Right cardiac atrium (tissue), 5 donors: ENCODE measurements at regions not wholly inside any gene's neighbourhood (a gene's known extent, or its start where the extent isn't known, plus 50 kb on each side); places are given as distances from the start of the nearest gene placed in this dataset.

Experiments
- ATAC-seq, 2 donors: fragments of 200-7000 bp; cut with Tn5 transposase; one replicate each; pipeline versions ENCODE4 v1.8.0 to v1.9.1; 2020; ENCODE audit warnings: moderate library complexity in 2 of 2, mild to moderate bottlenecking in 1 of 2
- DNase-seq, 3 donors: peaks; one replicate each; pipeline ENCODE4 v3.0.0-alpha.2; 2020
- H3K27ac ChIP-seq: one replicate; pipeline ENCODE4 v1.5.1; 2013; ENCODE audit warnings: mild to moderate bottlenecking, low read length, control low read depth, moderate library complexity
- H3K27me3 ChIP-seq: one replicate; pipeline ENCODE4 v1.6.1; 2013; ENCODE audit not compliant: control insufficient read depth, insufficient read depth
- H3K4me1 ChIP-seq: one replicate; pipeline ENCODE4 v1.6.1; 2013; ENCODE audit warnings: low read length; ENCODE audit not compliant: control insufficient read depth, insufficient read depth
- H3K4me3 ChIP-seq: one replicate; pipeline ENCODE4 v1.5.1; 2013; ENCODE audit warnings: low read length, control low read depth
- H3K9me3 ChIP-seq: one replicate; pipeline ENCODE4 v1.6.1; 2013; ENCODE audit warnings: low read length; ENCODE audit not compliant: control insufficient read depth
- WGBS: extraction: QIAGEN DNeasy Blood & Tissue Kit; methylation state at CpG from one replicate; pipeline ENCODE4 v1.1.7; 2013; 5-methylcytosine and 5-hydroxymethylcytosine counted together
- intact Hi-C, 4 donors: fragments of 100-400 bp; cut with DNase I; formaldehyde crosslinking; loops; one replicate each; pipeline versions ENCODE4 v1.11.0 to v1.14.0; 2022 to 2023
- donor health status: healthy with polysubstance abuse.
- donor health status: DM: no; HTN: yes; CAD: no.
- donor health status: DM: no; HTN: no; CAD: no.
- donor health status: DM: no; HTN: yes; CAD: no; lungs with severe emphysema.
- donor health status: DM: yes; HTN: yes; CAD: no.

- Histone ChIP-seq H3K27me3 (peaks cover 3% of the 10 kb centered on the region), H3K4me1 (no peaks in the 10 kb centered on the region), H3K4me3 (no peak overlapping the region), H3K27ac (no peak overlapping the region), H3K9me3 (no peaks in the 10 kb centered on the region)
- intact Hi-C loops, result no loop called here
- DNase-seq (no peak), ATAC-seq (no peak)
- WGBS, result 58% methylated on average over 4 of the region's 4 CpGs
Measured at GRCh38 chr2:5123582-5124196, 568.5 kb upstream of the SOX11 start.

- Histone ChIP-seq H3K4me1 (no peaks in the 10 kb centered on the region), H3K27me3 (peaks cover 3% of the 10 kb centered on the region), H3K27ac (no peak overlapping the region), H3K4me3 (no peak overlapping the region), H3K9me3 (no peaks in the 10 kb centered on the region)
- no peak for DNase-seq
- ATAC-seq, result no peak
- intact Hi-C loops, result no loop called here
- WGBS, result 58% methylated on average over 2 of the region's 2 CpGs
Measured at GRCh38 chr2:5125017-5125730, 567.0 kb upstream of the SOX11 start.

- H3K4me3 ChIP-seq, result no peak overlapping the region
- WGBS, result 73% methylated on average over 5 of the region's 5 CpGs
- H3K4me1 ChIP-seq, result no peaks in the 10 kb centered on the region
- DNase-seq (no peak), ATAC-seq (no peak)
- no peaks in the 10 kb centered on the region for H3K27me3 ChIP-seq
- intact Hi-C loops, result no loop called here
- no peak overlapping the region for H3K27ac ChIP-seq
- H3K9me3 ChIP-seq, result peaks cover 2% of the 10 kb centered on the region
Measured at GRCh38 chr2:5132281-5132680, 559.9 kb upstream of the SOX11 start.

- ATAC-seq, result no peak
- WGBS, result 40% methylated on average over 2 of the region's 2 CpGs
Measured at GRCh38 chr2:5140347-5140746, 551.8 kb upstream of the SOX11 start.

GRCh38 chr2:5144159-5144558, 548.0 kb upstream of the SOX11 start:
- 58% methylated on average over 15 of the region's 15 CpGs for WGBS
- Histone ChIP-seq H3K27me3 (no peaks in the 10 kb centered on the region), H3K4me1 (no peaks in the 10 kb centered on the region), H3K27ac (no peak overlapping the region), H3K9me3 (no peaks in the 10 kb centered on the region), H3K4me3 (no peak overlapping the region)
- DNase-seq, result no peak
- intact Hi-C loops, result no loop called here
- no peak for ATAC-seq

More at GRCh38 chr2:5140347-5140746, 551.8 kb upstream of the SOX11 start:
- peaks cover 2% of the 10 kb centered on the region for H3K9me3 ChIP-seq
- no peak overlapping the region for H3K27ac ChIP-seq
- H3K4me3 ChIP-seq, result no peak overlapping the region
- no peaks in the 10 kb centered on the region for H3K4me1 ChIP-seq
- no peak for DNase-seq
- intact Hi-C loops, result no loop called here
- no peaks in the 10 kb centered on the region for H3K27me3 ChIP-seq

GRCh38 chr2:5145053-5145452, 547.1 kb upstream of the SOX11 start:
- 59% methylated on average over 8 of the region's 8 CpGs for WGBS
- ATAC-seq (no peak), DNase-seq (no peak)
- H3K4me3 ChIP-seq, result no peak overlapping the region
- no peak overlapping the region for H3K27ac ChIP-seq
- H3K4me1 ChIP-seq, result no peaks in the 10 kb centered on the region
- no peaks in the 10 kb centered on the region for H3K9me3 ChIP-seq
- H3K27me3 ChIP-seq, result no peaks in the 10 kb centered on the region
- intact Hi-C loops, result no loop called here

- no peak overlapping the region for H3K4me3 ChIP-seq
- H3K27me3 ChIP-seq, result no peaks in the 10 kb centered on the region
- peaks cover 2% of the 10 kb centered on the region for H3K9me3 ChIP-seq
- no peak overlapping the region for H3K27ac ChIP-seq
- WGBS, result 95% methylated on average over 4 of the region's 4 CpGs
- ATAC-seq, result no peak
- no peaks in the 10 kb centered on the region for H3K4me1 ChIP-seq
- no peak for DNase-seq
- intact Hi-C loops, result no loop called here
Measured at GRCh38 chr2:5145801-5146200, 546.4 kb upstream of the SOX11 start.

GRCh38 chr2:5148392-5149085, 543.6 kb upstream of the SOX11 start:
- ATAC-seq (no peak), DNase-seq (no peak)
- no peak overlapping the region for H3K27ac ChIP-seq
- no peaks in the 10 kb centered on the region for H3K4me1 ChIP-seq
- intact Hi-C loops, result no loop called here
- H3K9me3 ChIP-seq, result peaks cover 2% of the 10 kb centered on the region
- no peak overlapping the region for H3K4me3 ChIP-seq
- H3K27me3 ChIP-seq, result no peaks in the 10 kb centered on the region
- 84% methylated on average over 5 of the region's 5 CpGs for WGBS

GRCh38 chr2:5150871-5151270, 541.3 kb upstream of the SOX11 start:
- H3K27me3 ChIP-seq, result no peaks in the 10 kb centered on the region

GRCh38 chr2:5164776-5165525, 527.2 kb upstream of the SOX11 start:
- ATAC-seq (no peak), DNase-seq (no peak)
- no peaks in the 10 kb centered on the region for H3K9me3 ChIP-seq
- intact Hi-C loops, result no loop called here
- H3K4me1 ChIP-seq, result no peaks in the 10 kb centered on the region
- no peak overlapping the region for H3K4me3 ChIP-seq
- H3K27me3 ChIP-seq, result no peaks in the 10 kb centered on the region
- 56% methylated on average over 3 of the region's 3 CpGs for WGBS
- no peak overlapping the region for H3K27ac ChIP-seq

More at GRCh38 chr2:5150871-5151270, 541.3 kb upstream of the SOX11 start:
- H3K4me3 ChIP-seq, result no peak overlapping the region
- H3K4me1 ChIP-seq, result no peaks in the 10 kb centered on the region
- no peak overlapping the region for H3K27ac ChIP-seq
- intact Hi-C loops, result no loop called here
- no peak for DNase-seq
- peaks cover 2% of the 10 kb centered on the region for H3K9me3 ChIP-seq
- 86% methylated on average over 5 of the region's 5 CpGs for WGBS
- no peak for ATAC-seq

GRCh38 chr2:5172923-5173322, 519.3 kb upstream of the SOX11 start:
- no peak overlapping the region for H3K27ac ChIP-seq
- DNase-seq, result no peak
- no peaks in the 10 kb centered on the region for H3K27me3 ChIP-seq
- intact Hi-C loops, result no loop called here
- 74% methylated on average over 2 of the region's 2 CpGs for WGBS
- ATAC-seq, result no peak
- H3K4me3 ChIP-seq, result no peak overlapping the region
- no peaks in the 10 kb centered on the region for H3K9me3 ChIP-seq
- no peaks in the 10 kb centered on the region for H3K4me1 ChIP-seq
